ENCODE measurements at regions not wholly inside any gene's neighbourhood (a gene's known extent, or its start where the extent isn't known, plus 50 kb on each side); places are given as distances from the start of the nearest gene placed in this dataset.

- DNase-seq (ENCODE audit: extremely low read depth, low read depth), result no peak
- no peak overlapping the region for H3K4me3 ChIP-seq (replicated peaks; ENCODE audit: low read depth, low read length)
Measured at GRCh38 chr16:9412915-9413264, 321.4 kb downstream of the HAPSTR1 start.

DNA sequence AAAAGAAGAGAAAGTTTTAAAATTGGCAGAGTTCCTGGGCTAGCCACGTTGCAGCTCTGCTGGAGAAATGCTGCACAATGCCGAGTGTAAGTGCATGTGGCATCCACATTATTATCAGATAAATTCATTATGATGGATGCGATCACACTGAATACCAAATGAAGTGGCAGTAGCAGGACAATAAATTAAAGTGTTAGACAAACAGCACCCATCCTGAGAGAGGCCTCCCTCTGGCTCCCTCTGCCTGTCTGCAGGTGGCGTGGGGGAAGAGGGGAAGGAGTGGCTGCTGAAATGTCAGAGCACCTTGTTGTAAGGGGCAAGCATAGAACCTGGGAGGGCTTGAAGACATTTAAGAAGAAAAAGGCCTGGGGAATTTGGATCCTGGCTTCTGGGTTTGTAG is 324.1 kb downstream of the HAPSTR1 start:
- DNase-seq (ENCODE audit: extremely low read depth, low read depth), result no peak
- no peak overlapping the region for H3K4me3 ChIP-seq (replicated peaks; ENCODE audit: low read depth, low read length)
- TF ChIP-seq CTCF (IDR thresholded peaks at IDR 0.05; ENCODE audit: low read depth, low read length, missing control alignments), result no peak

More at GRCh38 chr16:9412915-9413264, 321.4 kb downstream of the HAPSTR1 start:
- no peak for TF ChIP-seq CTCF (IDR thresholded peaks at IDR 0.05; ENCODE audit: low read depth, low read length, missing control alignments)

GRCh38 chr16:9417898-9418297 is 326.5 kb downstream of the HAPSTR1 start:
- no peak for DNase-seq (ENCODE audit: extremely low read depth, low read depth)
- no peak overlapping the region for H3K4me3 ChIP-seq (replicated peaks; ENCODE audit: low read depth, low read length)
- TF ChIP-seq CTCF (IDR thresholded peaks at IDR 0.05; ENCODE audit: low read depth, low read length, missing control alignments), result no peak

DNA sequence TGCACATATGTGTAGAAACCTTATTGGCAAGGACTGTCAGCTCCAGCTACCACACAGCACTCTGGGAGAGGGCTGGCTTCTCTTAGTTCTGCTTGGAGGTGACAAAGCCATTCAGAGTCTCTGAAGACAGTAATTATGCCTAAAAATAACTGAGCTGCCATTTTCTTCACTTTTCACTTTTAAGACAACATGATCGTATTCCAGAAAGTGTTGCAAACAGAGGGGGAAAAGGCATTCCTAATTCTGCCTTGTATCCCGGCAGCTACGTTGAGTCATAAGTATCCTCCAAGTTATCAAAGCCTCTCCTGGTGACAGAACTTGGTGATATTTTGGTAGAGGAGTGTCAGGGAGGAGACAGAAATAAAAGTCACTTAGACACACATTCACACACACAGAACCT is 327.7 kb downstream of the HAPSTR1 start:
- no peak for TF ChIP-seq CTCF (IDR thresholded peaks at IDR 0.05; ENCODE audit: low read depth, low read length, missing control alignments)
- no peak for DNase-seq (ENCODE audit: extremely low read depth, low read depth)
- H3K4me3 ChIP-seq (replicated peaks; ENCODE audit: low read depth, low read length), result no peak overlapping the region

- TF ChIP-seq CTCF (IDR thresholded peaks at IDR 0.05; ENCODE audit: low read depth, low read length, missing control alignments), result no peak
- H3K4me3 ChIP-seq (replicated peaks; ENCODE audit: low read depth, low read length), result no peak overlapping the region
- DNase-seq (ENCODE audit: extremely low read depth, low read depth), result no peak
Measured at GRCh38 chr16:9422762-9423513, 331.5 kb downstream of the HAPSTR1 start.

- no peak for DNase-seq (ENCODE audit: extremely low read depth, low read depth)
- TF ChIP-seq CTCF (IDR thresholded peaks at IDR 0.05; ENCODE audit: low read depth, low read length, missing control alignments), result no peak
- H3K4me3 ChIP-seq (replicated peaks; ENCODE audit: low read depth, low read length), result no peak overlapping the region
Measured at GRCh38 chr16:9425236-9425635, 333.8 kb downstream of the HAPSTR1 start.
